Neural crest cell (in vitro differentiated cells): ENCODE measurements at regions not wholly inside any gene's neighbourhood (a gene's known extent, or its start where the extent isn't known, plus 50 kb on each side); places are given as distances from the start of the nearest gene placed in this dataset.

Experiments used
- DNase-seq: peaks from one replicate; pipeline ENCODE4 v3.0.0; 2021; ENCODE audit warnings: low read depth, mixed read lengths, low spot score
- H3K27ac Mint-ChIP-seq: one replicate; pipeline ENCODE4 v1.8.0; 2021; ENCODE audit warnings: mild to moderate bottlenecking, mixed read lengths; ENCODE audit not compliant: unreplicated experiment
- H3K27me3 Mint-ChIP-seq: 2 replicates; pipeline ENCODE4 v1.8.0; 2021; ENCODE audit warnings: low read depth, mild to moderate bottlenecking, mixed read lengths
- H3K36me3 Mint-ChIP-seq: 2 replicates; pipeline ENCODE4 v1.8.0; 2021; ENCODE audit warnings: low read depth, mild to moderate bottlenecking, mixed read lengths
- H3K4me1 Mint-ChIP-seq: 2 replicates; pipeline ENCODE4 v1.8.0; 2021; ENCODE audit warnings: mixed read lengths
- H3K4me3 Mint-ChIP-seq: one replicate; pipeline ENCODE4 v1.8.0; 2021; ENCODE audit warnings: mild to moderate bottlenecking, mixed read lengths
- H3K9me3 Mint-ChIP-seq: 2 replicates; pipeline ENCODE4 v1.8.0; 2021; ENCODE audit warnings: mixed read lengths
- CTCF ChIP-seq: fragments of 200-600 bp; sonication (generic); conservative IDR thresholded peaks from 2 replicates; pipeline ENCODE4 v1.5.0; 2021; ENCODE audit warnings: antibody characterized with exemption, mild to moderate bottlenecking

- H3K27me3 Mint-ChIP-seq: no peaks in the 10 kb centered on the region
- peaks cover 5% of the 10 kb centered on the region for H3K9me3 Mint-ChIP-seq
- H3K27ac Mint-ChIP-seq: no peak overlapping the region
- H3K4me3 Mint-ChIP-seq: no peak overlapping the region
- no peak for DNase-seq
- H3K36me3 Mint-ChIP-seq: peaks cover 4% of the 10 kb centered on the region
- no peak for TF ChIP-seq CTCF
- no peaks in the 10 kb centered on the region for H3K4me1 Mint-ChIP-seq
Observed at GRCh38 chr11:92111287-92111686, 113.3 kb upstream of the FAT3 start.

GRCh38 chr11:92109466-92109865 lies 115.2 kb upstream of the FAT3 start:
- Mint-ChIP-seq H3K27me3 (no peaks in the 10 kb centered on the region), H3K27ac (no peak overlapping the region), H3K9me3 (peaks cover 5% of the 10 kb centered on the region), H3K36me3 (peaks cover 4% of the 10 kb centered on the region), H3K4me1 (no peaks in the 10 kb centered on the region), H3K4me3 (no peak overlapping the region)
- no peak for TF ChIP-seq CTCF
- DNase-seq: no peak

GRCh38 chr11:92107331-92107730 lies 117.3 kb upstream of the FAT3 start:
- Mint-ChIP-seq H3K27ac (no peak overlapping the region), H3K4me1 (peaks cover under 1% of the 10 kb centered on the region), H3K4me3 (no peak overlapping the region), H3K27me3 (no peaks in the 10 kb centered on the region), H3K36me3 (no peaks in the 10 kb centered on the region), H3K9me3 (no peaks in the 10 kb centered on the region)
- TF ChIP-seq CTCF: no peak
- no peak for DNase-seq

GRCh38 chr11:92104349-92104748 lies 120.3 kb upstream of the FAT3 start:
- H3K27ac Mint-ChIP-seq: no peak overlapping the region
- no peak for TF ChIP-seq CTCF
- no peaks in the 10 kb centered on the region for H3K27me3 Mint-ChIP-seq
- H3K36me3 Mint-ChIP-seq: no peaks in the 10 kb centered on the region
- DNase-seq: no peak
- H3K4me3 Mint-ChIP-seq: no peak overlapping the region
- no peaks in the 10 kb centered on the region for H3K9me3 Mint-ChIP-seq
- peaks cover 12% of the 10 kb centered on the region for H3K4me1 Mint-ChIP-seq

GRCh38 chr11:92101920-92102319 lies 122.7 kb upstream of the FAT3 start:
- no peaks in the 10 kb centered on the region for H3K27me3 Mint-ChIP-seq
- H3K27ac Mint-ChIP-seq: no peak overlapping the region

More at GRCh38 chr11:92101920-92102319, 122.7 kb upstream of the FAT3 start:
- Mint-ChIP-seq H3K4me3 (no peak overlapping the region), H3K9me3 (no peaks in the 10 kb centered on the region), H3K4me1 (peaks cover 12% of the 10 kb centered on the region), H3K36me3 (no peaks in the 10 kb centered on the region)
- no peak for DNase-seq
- TF ChIP-seq CTCF: no peak
